IMR-90 (cell line): ENCODE measurements at regions not wholly inside any gene's neighbourhood (a gene's known extent, or its start where the extent isn't known, plus 50 kb on each side); places are given as distances from the start of the nearest gene placed in this dataset.

ENCODE experiments used
- CTCF ChIP-seq: conservative IDR thresholded peaks from 2 replicates; pipeline ENCODE4 v1.5.1; 2012; ENCODE audit warnings: mild to moderate bottlenecking, low read depth, low read length, improper control_type of control experiment
- MAFK ChIP-seq: IDR thresholded peaks from 2 replicates; pipeline ENCODE4 v1.6.1; 2012; ENCODE audit warnings: low read depth, low read length, improper control_type of control experiment
- RCOR1 ChIP-seq: IDR thresholded peaks from 2 replicates; pipeline ENCODE4 v1.6.1; 2012; ENCODE audit warnings: mild to moderate bottlenecking, low read length, improper control_type of control experiment; ENCODE audit not compliant: insufficient replicate concordance

GRCh38 chr3:197380786-197381185 is 82.4 kb upstream of the DLG1 start:
- TF ChIP-seq CTCF, result no peak
- no peak for TF ChIP-seq RCOR1
- no peak for TF ChIP-seq MAFK
